ENCODE measurements at regions not wholly inside any gene's neighbourhood (a gene's known extent, or its start where the extent isn't known, plus 50 kb on each side); places are given as distances from the start of the nearest gene placed in this dataset.

- Histone ChIP-seq H3K36me3 (ENCODE audit: insufficient read depth, low read length) (no peaks in the 10 kb centered on the region), H3K9ac (ENCODE audit: low read depth, low read length) (no peak overlapping the region), H3K9me3 (ENCODE audit: control insufficient read depth, insufficient read depth, low read length) (no peaks in the 10 kb centered on the region; the same call in 1 of the 2 replicates), H3K4me1 (ENCODE audit: insufficient read depth, low read length) (no peaks in the 10 kb centered on the region)
Observed at GRCh38 chr2:133908171-133908570, 339.9 kb upstream of the NCKAP5 start.

DNA sequence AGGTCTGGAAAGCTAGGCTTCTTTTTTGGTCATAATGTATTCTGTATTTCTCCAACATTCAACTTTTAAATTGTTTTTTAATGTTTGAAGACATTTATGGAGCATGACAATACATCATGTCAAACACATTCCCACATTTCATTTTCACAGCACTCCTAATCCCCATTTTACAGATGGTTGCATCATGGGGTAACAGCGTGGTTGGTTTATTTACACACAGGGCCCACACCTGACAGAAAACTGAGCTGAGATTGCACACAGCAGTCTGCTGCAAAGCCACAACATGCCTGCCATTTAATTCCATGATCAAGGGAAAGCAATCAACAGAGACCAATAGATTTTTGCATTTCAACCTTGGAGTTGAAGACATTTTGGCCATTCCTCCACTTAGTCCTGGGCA lies 335.7 kb upstream of the MGAT5 start:
- Histone ChIP-seq H3K36me3 (ENCODE audit: insufficient read depth, low read length) (no peaks in the 10 kb centered on the region), H3K4me1 (ENCODE audit: insufficient read depth, low read length) (no peaks in the 10 kb centered on the region), H3K9me3 (ENCODE audit: control insufficient read depth, insufficient read depth, low read length) (no peaks in the 10 kb centered on the region), H3K9ac (ENCODE audit: low read depth, low read length) (no peak overlapping the region)

GRCh38 chr2:133919285-133919684 lies 334.6 kb upstream of the MGAT5 start:
- H3K9ac ChIP-seq (ENCODE audit: low read depth, low read length) = no peak overlapping the region
- no peaks in the 10 kb centered on the region for H3K9me3 ChIP-seq (ENCODE audit: control insufficient read depth, insufficient read depth, low read length)
- H3K36me3 ChIP-seq (ENCODE audit: insufficient read depth, low read length) = no peaks in the 10 kb centered on the region
- H3K4me1 ChIP-seq (ENCODE audit: insufficient read depth, low read length) = no peaks in the 10 kb centered on the region

DNA sequence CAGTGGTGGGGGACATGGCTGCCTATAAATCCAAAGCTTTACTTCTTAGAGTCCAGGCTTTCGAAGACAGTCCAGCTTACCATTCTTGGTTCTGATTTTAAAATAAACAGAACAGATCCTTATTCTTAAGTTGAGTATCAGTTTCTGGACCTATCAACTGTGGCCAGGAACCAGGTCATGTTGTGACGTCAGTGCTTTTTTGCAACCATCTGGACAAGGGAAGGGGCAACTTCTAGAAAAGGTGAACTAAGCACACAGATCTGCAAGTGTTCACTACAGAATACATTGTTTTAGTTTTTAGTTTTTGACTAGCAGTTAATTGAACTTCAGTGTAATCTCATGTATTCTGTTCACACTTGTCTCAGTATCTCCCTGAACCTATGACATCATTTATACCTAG lies 326.0 kb upstream of the MGAT5 start:
- H3K9me3 ChIP-seq (ENCODE audit: control insufficient read depth, insufficient read depth, low read length) = no peaks in the 10 kb centered on the region
- no peak overlapping the region for H3K9ac ChIP-seq (ENCODE audit: low read depth, low read length)
- no peaks in the 10 kb centered on the region for H3K4me1 ChIP-seq (ENCODE audit: insufficient read depth, low read length)
- H3K36me3 ChIP-seq (ENCODE audit: insufficient read depth, low read length) = no peaks in the 10 kb centered on the region

- Histone ChIP-seq H3K9ac (ENCODE audit: low read depth, low read length) (no peak overlapping the region), H3K9me3 (ENCODE audit: control insufficient read depth, insufficient read depth, low read length) (no peaks in the 10 kb centered on the region), H3K36me3 (ENCODE audit: insufficient read depth, low read length) (no peaks in the 10 kb centered on the region), H3K4me1 (ENCODE audit: insufficient read depth, low read length) (no peaks in the 10 kb centered on the region)
Observed at GRCh38 chr2:133936096-133936495, 317.8 kb upstream of the MGAT5 start.

- Histone ChIP-seq H3K36me3 (ENCODE audit: insufficient read depth, low read length) (no peaks in the 10 kb centered on the region), H3K9ac (ENCODE audit: low read depth, low read length) (no peak overlapping the region), H3K9me3 (ENCODE audit: control insufficient read depth, insufficient read depth, low read length) (no peaks in the 10 kb centered on the region), H3K4me1 (ENCODE audit: insufficient read depth, low read length) (no peaks in the 10 kb centered on the region)
Observed at GRCh38 chr2:133936601-133937000, 317.3 kb upstream of the MGAT5 start.

DNA sequence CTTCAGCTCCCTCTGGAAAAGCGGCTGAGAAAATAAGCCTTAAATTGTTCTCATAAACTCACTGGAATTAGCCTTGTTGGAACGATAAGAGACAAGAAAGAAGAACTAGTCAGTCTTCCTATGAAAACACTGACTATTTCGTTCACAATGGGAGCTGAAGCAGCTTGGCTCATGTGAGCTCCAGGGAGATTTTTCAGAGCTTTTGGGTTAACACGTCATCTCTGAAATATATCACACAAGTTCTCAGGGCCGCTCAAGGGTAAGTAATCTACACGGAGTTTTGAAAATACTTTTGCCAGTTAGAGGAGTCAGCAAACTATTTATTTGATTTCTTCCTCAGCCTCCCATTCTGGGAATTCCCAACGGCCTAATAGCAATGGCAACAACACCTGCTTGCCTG lies 316.2 kb upstream of the MGAT5 start:
- no peaks in the 10 kb centered on the region for H3K9me3 ChIP-seq (ENCODE audit: control insufficient read depth, insufficient read depth, low read length)
- no peak overlapping the region for H3K9ac ChIP-seq (ENCODE audit: low read depth, low read length)
- no peaks in the 10 kb centered on the region for H3K4me1 ChIP-seq (ENCODE audit: insufficient read depth, low read length)
- H3K36me3 ChIP-seq (ENCODE audit: insufficient read depth, low read length) = no peaks in the 10 kb centered on the region

DNA sequence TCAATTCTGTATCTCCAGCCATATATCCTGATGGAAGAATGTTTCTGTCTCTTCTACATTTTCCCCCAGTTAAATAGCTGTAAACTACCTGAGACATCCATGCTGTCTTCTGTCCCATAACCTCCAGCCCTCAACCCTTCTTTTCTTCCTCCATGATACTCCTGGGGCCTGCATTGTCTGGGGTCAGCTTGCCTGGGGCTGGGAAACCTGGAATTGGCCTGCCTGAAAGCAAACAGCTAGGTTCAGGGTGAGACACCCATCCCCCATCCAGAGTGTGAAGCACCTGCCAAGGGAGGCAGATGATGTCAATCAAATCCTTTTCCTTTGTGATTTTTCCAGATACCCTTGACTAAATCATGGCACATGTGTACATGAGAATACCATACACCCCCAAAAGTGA lies 313.7 kb upstream of the MGAT5 start:
- Histone ChIP-seq H3K9ac (ENCODE audit: low read depth, low read length) (no peak overlapping the region), H3K36me3 (ENCODE audit: insufficient read depth, low read length) (no peaks in the 10 kb centered on the region), H3K9me3 (ENCODE audit: control insufficient read depth, insufficient read depth, low read length) (no peaks in the 10 kb centered on the region), H3K4me1 (ENCODE audit: insufficient read depth, low read length) (no peaks in the 10 kb centered on the region)

DNA sequence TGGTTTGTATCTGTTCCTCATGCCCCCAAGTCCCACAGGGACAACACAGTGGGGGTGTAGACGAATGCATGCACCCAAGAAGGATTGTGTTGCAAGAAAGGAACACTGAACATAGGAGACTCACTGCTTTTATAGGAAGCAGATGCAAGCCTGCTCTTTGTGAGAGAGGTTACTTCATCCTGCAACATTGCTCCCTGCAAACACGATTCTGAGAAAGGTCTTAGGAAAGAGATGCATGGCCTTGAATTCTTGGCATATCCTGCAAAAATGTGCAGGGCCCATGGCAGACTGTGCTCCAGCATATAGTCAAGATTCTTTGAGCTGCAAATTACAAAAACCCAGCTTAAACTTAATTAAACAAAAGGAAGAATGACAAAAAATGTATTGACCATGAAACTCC lies 312.2 kb upstream of the MGAT5 start:
- Histone ChIP-seq H3K4me1 (ENCODE audit: insufficient read depth, low read length) (no peaks in the 10 kb centered on the region), H3K9me3 (ENCODE audit: control insufficient read depth, insufficient read depth, low read length) (no peaks in the 10 kb centered on the region), H3K9ac (ENCODE audit: low read depth, low read length) (no peak overlapping the region), H3K36me3 (ENCODE audit: insufficient read depth, low read length) (no peaks in the 10 kb centered on the region)

- H3K9me3 ChIP-seq (ENCODE audit: control insufficient read depth, insufficient read depth, low read length) = 0 out of 2 replicates have a peak, but pooled peaks cover 3% of the 10 kb centered on the region
- H3K36me3 ChIP-seq (ENCODE audit: insufficient read depth, low read length) = no peaks in the 10 kb centered on the region
- no peaks in the 10 kb centered on the region for H3K4me1 ChIP-seq (ENCODE audit: insufficient read depth, low read length)
- H3K9ac ChIP-seq (ENCODE audit: low read depth, low read length) = no peak overlapping the region
Observed at GRCh38 chr2:133942398-133942797, 311.5 kb upstream of the MGAT5 start.

DNA sequence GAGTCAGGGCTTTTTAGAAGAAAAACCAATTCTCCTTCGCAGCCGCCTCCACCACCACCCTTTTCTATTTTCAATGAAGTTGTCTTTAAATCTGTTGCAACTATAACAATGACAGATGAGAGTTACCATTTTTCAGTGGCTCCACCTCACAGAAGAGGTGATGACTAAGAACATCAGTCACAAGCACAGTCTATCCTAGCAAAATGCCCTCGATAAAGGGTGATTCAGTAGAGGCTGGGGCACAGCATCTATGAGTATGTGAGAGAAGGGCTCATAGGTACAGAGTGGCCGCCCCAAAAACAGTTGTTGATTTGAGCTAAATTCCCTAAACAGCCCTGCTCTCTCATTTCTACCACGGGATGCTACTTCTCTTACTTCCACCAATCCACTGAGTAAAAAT lies 310.8 kb upstream of the MGAT5 start:
- Histone ChIP-seq H3K9me3 (ENCODE audit: control insufficient read depth, insufficient read depth, low read length) (0 out of 2 replicates have a peak, but pooled peaks cover 4% of the 10 kb centered on the region), H3K36me3 (ENCODE audit: insufficient read depth, low read length) (no peaks in the 10 kb centered on the region), H3K9ac (ENCODE audit: low read depth, low read length) (no peak overlapping the region), H3K4me1 (ENCODE audit: insufficient read depth, low read length) (no peaks in the 10 kb centered on the region)

GRCh38 chr2:133945089-133945488 lies 308.8 kb upstream of the MGAT5 start:
- Histone ChIP-seq H3K4me1 (ENCODE audit: insufficient read depth, low read length) (no peaks in the 10 kb centered on the region), H3K9me3 (ENCODE audit: control insufficient read depth, insufficient read depth, low read length) (0 out of 2 replicates have a peak, but pooled peaks cover 4% of the 10 kb centered on the region), H3K9ac (ENCODE audit: low read depth, low read length) (no peak overlapping the region), H3K36me3 (ENCODE audit: insufficient read depth, low read length) (no peaks in the 10 kb centered on the region)

DNA sequence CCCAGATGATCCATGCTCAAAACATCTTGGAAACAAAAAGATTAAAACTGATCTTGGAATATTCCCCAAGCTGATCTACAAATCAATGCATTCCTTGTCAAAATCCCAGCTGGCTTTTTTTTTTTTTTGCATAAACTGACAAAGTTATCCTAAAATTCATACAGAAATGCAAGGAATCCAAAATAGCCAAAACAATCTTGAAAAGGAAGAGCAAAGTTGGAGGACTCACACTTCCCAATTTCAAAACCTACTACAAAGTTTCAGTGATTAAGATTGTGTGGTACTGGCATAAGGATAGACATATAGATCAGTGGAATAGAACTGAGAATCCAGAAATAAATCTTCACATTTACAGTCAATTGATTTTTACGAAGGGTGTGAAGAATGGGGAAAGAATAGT lies 306.8 kb upstream of the MGAT5 start:
- no peaks in the 10 kb centered on the region for H3K4me1 ChIP-seq (ENCODE audit: insufficient read depth, low read length)
- H3K9me3 ChIP-seq (ENCODE audit: control insufficient read depth, insufficient read depth, low read length) = 0 out of 2 replicates have a peak, but pooled peaks cover 4% of the 10 kb centered on the region
- no peaks in the 10 kb centered on the region for H3K36me3 ChIP-seq (ENCODE audit: insufficient read depth, low read length)
- H3K9ac ChIP-seq (ENCODE audit: low read depth, low read length) = no peak overlapping the region

GRCh38 chr2:133948610-133949290 lies 305.1 kb upstream of the MGAT5 start:
- Histone ChIP-seq H3K36me3 (ENCODE audit: insufficient read depth, low read length) (no peaks in the 10 kb centered on the region), H3K9ac (ENCODE audit: low read depth, low read length) (no peak overlapping the region), H3K9me3 (ENCODE audit: control insufficient read depth, insufficient read depth, low read length) (0 out of 2 replicates have a peak, but pooled peaks cover 4% of the 10 kb centered on the region), H3K4me1 (ENCODE audit: insufficient read depth, low read length) (no peaks in the 10 kb centered on the region)

DNA sequence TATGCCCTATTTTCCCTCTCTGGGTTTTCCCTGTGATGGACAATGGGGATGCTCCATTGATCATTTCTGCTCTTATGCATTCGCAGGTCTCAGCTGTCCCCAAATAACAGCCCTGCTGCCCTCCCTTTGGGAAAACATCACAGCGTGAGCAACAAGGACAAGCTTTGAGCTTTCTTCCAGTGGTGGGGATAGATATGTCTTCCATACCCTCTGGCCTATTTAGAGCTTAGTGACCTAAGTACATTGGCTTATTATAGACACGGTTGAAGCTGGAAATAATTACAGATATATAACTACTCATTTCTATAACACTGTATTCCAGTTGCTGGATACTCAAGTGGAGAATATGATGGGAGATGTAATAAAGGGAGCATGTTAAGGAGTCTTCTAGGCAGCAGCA lies 304.3 kb upstream of the MGAT5 start:
- no peaks in the 10 kb centered on the region for H3K36me3 ChIP-seq (ENCODE audit: insufficient read depth, low read length)
- no peak overlapping the region for H3K9ac ChIP-seq (ENCODE audit: low read depth, low read length)
- H3K9me3 ChIP-seq (ENCODE audit: control insufficient read depth, insufficient read depth, low read length) = 0 out of 2 replicates have a peak, but pooled peaks cover 4% of the 10 kb centered on the region
- no peaks in the 10 kb centered on the region for H3K4me1 ChIP-seq (ENCODE audit: insufficient read depth, low read length)

Measured in ES-I3 (cell line).